Effector memory CD8-positive, alpha-beta T cell (primary cell): ENCODE measurements at regions not wholly inside any gene's neighbourhood (a gene's known extent, or its start where the extent isn't known, plus 50 kb on each side); places are given as distances from the start of the nearest gene placed in this dataset.

Source experiments
- ATAC-seq: fragments of 150-1000 bp; cut with Tn5 transposase; replicated peaks from 2 replicates; pipeline ENCODE4 v1.10.0; 2021; ENCODE audit warnings: mild to moderate bottlenecking, moderate library complexity
- DNase-seq, 3 experiments: peaks; one replicate each; pipeline ENCODE4 v3.0.0; 2021
- H3K27ac Mint-ChIP-seq, 2 donors: one replicate each; pipeline ENCODE4 v1.8.0; 2022; ENCODE audit warnings: mild to moderate bottlenecking in 2 of 2, mixed read lengths in 2 of 2, moderate library complexity in 2 of 2
- H3K27me3 Mint-ChIP-seq, 2 donors: one replicate each; pipeline ENCODE4 v1.8.0; 2022; ENCODE audit warnings: mixed read lengths in 2 of 2
- H3K36me3 Mint-ChIP-seq: one replicate; pipeline ENCODE4 v1.8.0; 2022; ENCODE audit warnings: mild to moderate bottlenecking, moderate library complexity, mixed read lengths; ENCODE audit not compliant: insufficient read depth
- H3K4me1 Mint-ChIP-seq, 2 donors: one replicate each; pipeline ENCODE4 v1.8.0; 2022; ENCODE audit warnings: low read depth in 2 of 2, mixed read lengths in 2 of 2
- H3K4me3 Mint-ChIP-seq, 2 donors: one replicate each; pipeline ENCODE4 v1.8.0; 2022; ENCODE audit warnings: mild to moderate bottlenecking in 2 of 2, mixed read lengths in 2 of 2, moderate library complexity in 2 of 2
- H3K9me3 Mint-ChIP-seq, 2 donors: one replicate each; pipeline ENCODE4 v1.8.0; 2022; ENCODE audit warnings: mixed read lengths in 2 of 2

GRCh38 chrX:148385471-148385870 is 114.9 kb upstream of the AFF2 start:
- ATAC-seq (no peak), DNase-seq (no peak)
- Mint-ChIP-seq H3K27ac (no peak overlapping the region), H3K9me3 (no peaks in the 10 kb centered on the region), H3K36me3 (no peaks in the 10 kb centered on the region), H3K27me3 (no peaks in the 10 kb centered on the region), H3K4me3 (no peak overlapping the region), H3K4me1 (peaks cover 5 to 6% of the 10 kb centered on the region in 2 donors)

GRCh38 chrX:148389629-148390028 is 110.8 kb upstream of the AFF2 start:
- Mint-ChIP-seq H3K36me3 (no peaks in the 10 kb centered on the region), H3K4me3 (no peak overlapping the region), H3K9me3 (no peaks in the 10 kb centered on the region), H3K27me3 (no peaks in the 10 kb centered on the region), H3K4me1 (no peaks in the 10 kb centered on the region), H3K27ac (no peak overlapping the region)
- ATAC-seq = no peak
- DNase-seq = no peak

- peaks cover 10 to 13% of the 10 kb centered on the region in 2 donors for H3K27me3 Mint-ChIP-seq
- DNase-seq = no peak
- no peak overlapping the region for H3K27ac Mint-ChIP-seq
- H3K4me3 Mint-ChIP-seq = no peak overlapping the region
- no peaks in the 10 kb centered on the region for H3K4me1 Mint-ChIP-seq
- no peaks in the 10 kb centered on the region for H3K9me3 Mint-ChIP-seq
- no peak for ATAC-seq
- H3K36me3 Mint-ChIP-seq = no peaks in the 10 kb centered on the region
Measured at GRCh38 chrX:148412006-148412405, 88.4 kb upstream of the AFF2 start.

GRCh38 chrX:148416142-148416541 is 84.3 kb upstream of the AFF2 start:
- Mint-ChIP-seq H3K27ac (no peak overlapping the region), H3K4me1 (no peaks in the 10 kb centered on the region), H3K9me3 (no peaks in the 10 kb centered on the region), H3K36me3 (no peaks in the 10 kb centered on the region), H3K27me3 (peaks cover 2 to 10% of the 10 kb centered on the region in 2 donors), H3K4me3 (no peak overlapping the region)
- DNase-seq (no peak), ATAC-seq (no peak)

- H3K4me1 Mint-ChIP-seq = no peaks in the 10 kb centered on the region
- DNase-seq (no peak), ATAC-seq (no peak)
- H3K27me3 Mint-ChIP-seq = peaks cover 0 to 10% of the 10 kb centered on the region in 2 donors
- H3K9me3 Mint-ChIP-seq = no peaks in the 10 kb centered on the region
- H3K36me3 Mint-ChIP-seq = no peaks in the 10 kb centered on the region
- no peak overlapping the region for H3K27ac Mint-ChIP-seq
- no peak overlapping the region for H3K4me3 Mint-ChIP-seq
Measured at GRCh38 chrX:148416931-148417330, 83.5 kb upstream of the AFF2 start.

GRCh38 chrX:148417934-148418333 is 82.5 kb upstream of the AFF2 start:
- H3K4me1 Mint-ChIP-seq = no peaks in the 10 kb centered on the region
- no peaks in the 10 kb centered on the region for H3K9me3 Mint-ChIP-seq
- DNase-seq (no peak), ATAC-seq (no peak)
- H3K4me3 Mint-ChIP-seq = no peak overlapping the region
- H3K36me3 Mint-ChIP-seq = no peaks in the 10 kb centered on the region
- H3K27me3 Mint-ChIP-seq = peaks cover 0 to 8% of the 10 kb centered on the region in 2 donors
- no peak overlapping the region for H3K27ac Mint-ChIP-seq

- no peak overlapping the region for H3K27ac Mint-ChIP-seq
- H3K9me3 Mint-ChIP-seq = no peaks in the 10 kb centered on the region
- ATAC-seq = no peak
- H3K27me3 Mint-ChIP-seq = no peaks in the 10 kb centered on the region
- H3K4me1 Mint-ChIP-seq = no peaks in the 10 kb centered on the region
- no peak for DNase-seq
- no peak overlapping the region for H3K4me3 Mint-ChIP-seq
- no peaks in the 10 kb centered on the region for H3K36me3 Mint-ChIP-seq
Measured at GRCh38 chrX:148422526-148422925, 77.9 kb upstream of the AFF2 start.

- Mint-ChIP-seq H3K36me3 (no peaks in the 10 kb centered on the region), H3K4me1 (no peaks in the 10 kb centered on the region), H3K4me3 (no peak overlapping the region), H3K27me3 (no peaks in the 10 kb centered on the region), H3K9me3 (no peaks in the 10 kb centered on the region), H3K27ac (no peak overlapping the region)
- ATAC-seq = no peak
- no peak for DNase-seq
Measured at GRCh38 chrX:148424570-148424969, 75.8 kb upstream of the AFF2 start.

GRCh38 chrX:148426467-148426866 is 74.0 kb upstream of the AFF2 start:
- H3K9me3 Mint-ChIP-seq = no peaks in the 10 kb centered on the region
- no peaks in the 10 kb centered on the region for H3K4me1 Mint-ChIP-seq
- no peak overlapping the region for H3K27ac Mint-ChIP-seq
- ATAC-seq (no peak), DNase-seq (no peak)
- no peaks in the 10 kb centered on the region for H3K36me3 Mint-ChIP-seq
- no peak overlapping the region for H3K4me3 Mint-ChIP-seq
- no peaks in the 10 kb centered on the region for H3K27me3 Mint-ChIP-seq

GRCh38 chrX:148441387-148441786 is 59.0 kb upstream of the AFF2 start:
- Mint-ChIP-seq H3K27me3 (no peaks in the 10 kb centered on the region), H3K27ac (no peak overlapping the region), H3K36me3 (no peaks in the 10 kb centered on the region), H3K9me3 (no peaks in the 10 kb centered on the region), H3K4me1 (peaks cover 0 to 8% of the 10 kb centered on the region in 2 donors), H3K4me3 (no peak overlapping the region)
- DNase-seq (no peak), ATAC-seq (no peak)

- Mint-ChIP-seq H3K4me3 (no peak overlapping the region), H3K4me1 (peaks cover 0 to 8% of the 10 kb centered on the region in 2 donors), H3K9me3 (no peaks in the 10 kb centered on the region), H3K27me3 (no peaks in the 10 kb centered on the region), H3K36me3 (no peaks in the 10 kb centered on the region), H3K27ac (no peak overlapping the region)
- DNase-seq (no peak), ATAC-seq (no peak)
Measured at GRCh38 chrX:148443216-148443615, 57.2 kb upstream of the AFF2 start.

GRCh38 chrX:148448686-148449085 is 51.7 kb upstream of the AFF2 start:
- no peaks in the 10 kb centered on the region for H3K27me3 Mint-ChIP-seq
- H3K9me3 Mint-ChIP-seq = no peaks in the 10 kb centered on the region
- H3K27ac Mint-ChIP-seq = peak overlapping the region in 1 of 2 donors; percentile 1
- DNase-seq = no peak
- H3K36me3 Mint-ChIP-seq = no peaks in the 10 kb centered on the region
- H3K4me1 Mint-ChIP-seq = no peaks in the 10 kb centered on the region
- ATAC-seq = no peak
- no peak overlapping the region for H3K4me3 Mint-ChIP-seq
